ENCODE measurements at regions not wholly inside any gene's neighbourhood (a gene's known extent, or its start where the extent isn't known, plus 50 kb on each side); places are given as distances from the start of the nearest gene placed in this dataset.

DNA sequence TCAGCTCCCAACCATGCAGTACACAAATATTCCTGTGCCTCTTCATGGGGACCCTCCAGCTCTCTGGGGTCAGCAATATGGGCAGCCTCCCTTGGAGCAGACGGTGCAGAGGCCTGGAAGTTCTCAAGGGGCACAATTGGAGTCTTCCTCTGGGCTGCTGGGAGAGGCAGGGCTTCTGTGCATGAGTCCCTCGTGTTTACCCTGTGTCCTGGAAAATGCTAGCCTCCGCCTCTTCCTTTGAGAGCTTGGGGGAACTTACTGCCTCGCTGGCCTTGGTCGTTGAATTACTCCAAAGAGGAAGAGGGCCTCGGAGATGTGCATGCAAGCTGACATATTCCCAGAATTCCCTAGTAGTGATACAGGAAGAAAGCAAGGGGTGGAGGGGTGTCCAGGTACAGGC lies 284.4 kb upstream of the IGF1R start:
- no peaks in the 10 kb centered on the region for H3K36me3 Mint-ChIP-seq (ENCODE audit: insufficient read depth)
- DNase-seq (no peak), ATAC-seq (replicated peaks) (no peak)
- peaks cover 0 to 3% of the 10 kb centered on the region in 2 donors for H3K9me3 Mint-ChIP-seq
- no peak overlapping the region for H3K4me3 Mint-ChIP-seq
- no peaks in the 10 kb centered on the region for H3K27me3 Mint-ChIP-seq
- H3K27ac Mint-ChIP-seq, result no peak overlapping the region
- H3K4me1 Mint-ChIP-seq (ENCODE audit: low read depth in 2 of 2), result no peaks in the 10 kb centered on the region

DNA sequence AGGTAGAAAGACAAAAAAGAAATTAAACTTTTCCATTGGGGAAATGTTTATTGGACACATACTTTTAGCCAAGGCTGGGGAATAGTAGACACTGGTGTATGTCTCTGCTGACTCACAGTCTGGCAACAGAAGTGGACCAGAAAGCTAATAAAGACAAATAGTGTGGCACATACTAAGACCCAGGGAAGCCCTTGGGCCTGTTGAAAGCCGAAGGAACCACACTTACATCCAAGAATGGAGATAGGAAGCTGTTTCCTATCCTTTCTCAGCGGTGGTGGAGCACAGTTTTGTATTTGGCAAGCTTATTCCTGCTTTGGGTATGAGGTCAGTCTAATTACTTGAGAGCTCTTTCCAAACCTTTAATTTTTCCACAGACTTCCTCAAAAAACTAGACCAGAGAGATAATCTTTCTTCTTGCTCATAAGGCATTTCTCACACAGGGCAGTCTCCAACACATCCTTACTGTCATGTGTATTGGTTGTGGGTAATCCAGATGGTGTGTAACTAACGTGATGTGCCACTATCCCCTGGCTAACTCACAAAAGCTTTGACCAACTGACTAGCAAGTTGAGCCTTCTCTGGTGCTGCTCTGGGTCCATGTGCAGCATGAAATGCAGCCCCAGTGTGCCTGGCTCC lies 279.1 kb upstream of the IGF1R start:
- no peak for ATAC-seq (replicated peaks)
- Mint-ChIP-seq H3K27me3 (peaks cover 0 to 10% of the 10 kb centered on the region in 2 donors), H3K4me1 (ENCODE audit: low read depth in 2 of 2) (no peaks in the 10 kb centered on the region), H3K9me3 (peaks cover 0 to 6% of the 10 kb centered on the region in 2 donors), H3K27ac (no peak overlapping the region), H3K4me3 (no peak overlapping the region), H3K36me3 (ENCODE audit: insufficient read depth) (no peaks in the 10 kb centered on the region)
- no peak for DNase-seq

DNA sequence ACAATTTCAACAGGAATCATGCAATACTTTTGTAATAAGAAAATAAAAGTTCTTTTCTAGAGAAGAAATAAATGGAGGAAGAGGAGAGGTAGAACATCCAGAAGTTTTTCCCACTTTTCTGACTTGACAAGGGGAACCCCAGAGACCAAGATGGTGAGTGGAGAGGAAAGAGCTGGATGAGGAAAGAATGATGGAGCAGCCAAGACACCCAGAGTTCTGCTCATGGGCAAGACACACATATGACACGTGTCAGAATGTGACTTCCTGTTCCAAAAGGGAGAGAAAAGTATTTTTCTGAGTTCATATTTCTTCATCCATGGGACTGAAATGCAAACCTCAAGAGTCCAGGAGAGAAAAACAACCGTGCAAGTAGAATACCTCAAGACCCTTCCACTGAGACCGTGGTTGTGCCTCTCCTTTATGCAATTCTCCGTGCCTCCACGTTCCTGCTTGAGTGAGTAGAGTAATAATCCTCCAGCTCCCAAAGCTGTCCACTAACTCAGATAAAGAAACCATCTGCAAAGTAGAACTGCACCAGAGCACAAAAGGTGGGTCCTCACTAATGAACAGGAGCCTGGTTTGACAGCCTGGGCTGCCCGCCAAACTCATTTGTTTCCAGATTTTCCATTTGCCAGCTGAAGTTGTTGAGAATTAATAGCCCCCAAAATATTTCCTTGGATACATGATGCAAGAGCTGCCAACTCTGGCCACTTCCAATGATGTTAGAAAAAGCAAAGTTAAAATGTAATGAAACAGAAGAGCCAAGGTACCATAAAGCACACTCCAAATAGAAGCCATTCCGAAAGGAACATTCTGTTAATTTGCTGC lies 272.6 kb upstream of the IGF1R start:
- H3K27me3 Mint-ChIP-seq, result peaks cover 0 to 10% of the 10 kb centered on the region in 2 donors
- peaks cover 6 to 8% of the 10 kb centered on the region in 2 donors for H3K9me3 Mint-ChIP-seq
- H3K4me1 Mint-ChIP-seq (ENCODE audit: low read depth in 2 of 2), result no peaks in the 10 kb centered on the region
- no peak overlapping the region for H3K4me3 Mint-ChIP-seq
- DNase-seq (no peak), ATAC-seq (replicated peaks) (no peak)
- no peak overlapping the region for H3K27ac Mint-ChIP-seq
- no peaks in the 10 kb centered on the region for H3K36me3 Mint-ChIP-seq (ENCODE audit: insufficient read depth)

DNA sequence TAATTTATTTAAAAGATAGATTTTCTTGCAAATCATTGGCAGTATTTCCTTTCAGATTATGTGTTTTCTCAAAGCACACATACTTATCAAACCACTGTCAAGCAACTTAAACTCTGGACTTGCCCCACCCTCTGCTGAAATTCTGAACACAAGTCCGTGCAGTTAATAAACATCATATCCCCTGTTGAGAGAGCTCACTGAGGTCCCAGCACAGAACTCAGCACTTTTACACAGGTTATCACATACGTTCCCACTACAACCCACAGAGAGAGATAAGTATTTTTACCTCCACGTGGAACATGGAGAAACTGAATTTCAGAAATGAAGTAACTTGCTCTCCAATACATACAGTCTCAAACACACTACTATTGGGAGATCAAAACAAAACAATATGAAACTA lies 267.6 kb upstream of the IGF1R start:
- Mint-ChIP-seq H3K4me1 (ENCODE audit: low read depth in 2 of 2) (no peaks in the 10 kb centered on the region), H3K36me3 (ENCODE audit: insufficient read depth) (no peaks in the 10 kb centered on the region), H3K9me3 (peaks cover 5 to 8% of the 10 kb centered on the region in 2 donors), H3K4me3 (no peak overlapping the region), H3K27ac (no peak overlapping the region), H3K27me3 (peaks cover 0 to 18% of the 10 kb centered on the region in 2 donors)
- ATAC-seq (replicated peaks) (no peak), DNase-seq (no peak)

DNA sequence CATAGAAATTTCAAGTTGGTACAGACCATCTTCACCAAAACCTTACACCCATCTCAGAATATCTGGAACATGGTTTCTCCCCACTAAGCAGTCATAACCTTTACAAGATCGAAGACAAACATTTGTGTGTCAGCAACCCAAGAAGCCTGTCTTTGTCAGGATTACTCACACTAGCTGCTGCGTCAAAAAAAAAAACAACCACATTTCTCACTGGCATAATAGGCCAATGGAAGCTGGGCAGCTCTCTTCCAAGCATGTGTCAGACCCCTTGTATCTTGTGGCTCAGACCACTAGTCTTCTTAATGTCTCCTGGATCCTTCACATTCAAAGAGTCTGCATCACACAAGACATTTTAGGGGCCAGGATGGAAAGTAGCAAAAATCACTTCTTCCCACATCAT lies 266.9 kb upstream of the IGF1R start:
- no peak overlapping the region for H3K27ac Mint-ChIP-seq
- H3K9me3 Mint-ChIP-seq, result peaks cover 2 to 8% of the 10 kb centered on the region in 2 donors
- ATAC-seq (replicated peaks) (no peak), DNase-seq (no peak)
- H3K27me3 Mint-ChIP-seq, result peaks cover 0 to 23% of the 10 kb centered on the region in 2 donors
- H3K4me1 Mint-ChIP-seq (ENCODE audit: low read depth in 2 of 2), result no peaks in the 10 kb centered on the region
- H3K4me3 Mint-ChIP-seq, result no peak overlapping the region
- no peaks in the 10 kb centered on the region for H3K36me3 Mint-ChIP-seq (ENCODE audit: insufficient read depth)

DNA sequence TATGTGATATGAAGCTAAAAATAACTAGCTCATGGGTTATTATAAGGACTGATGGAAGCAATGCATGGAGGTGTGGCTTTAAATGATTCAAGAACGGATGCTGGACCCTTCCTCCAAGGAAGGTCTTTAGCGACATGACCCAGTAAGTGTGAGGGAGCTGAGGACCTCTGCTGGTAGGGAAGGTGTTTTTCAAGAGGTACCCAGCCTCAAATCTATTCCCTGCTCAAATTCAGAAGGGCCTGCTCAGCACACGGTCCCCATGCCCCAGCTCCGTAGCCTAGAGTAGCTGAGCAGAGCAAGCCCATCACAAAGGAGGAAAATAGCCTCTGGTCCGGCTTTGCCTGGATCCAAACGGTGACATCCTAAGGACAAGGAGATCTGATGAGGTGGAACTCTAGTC lies 266.2 kb upstream of the IGF1R start:
- H3K4me3 Mint-ChIP-seq, result no peak overlapping the region
- H3K4me1 Mint-ChIP-seq (ENCODE audit: low read depth in 2 of 2), result no peaks in the 10 kb centered on the region
- ATAC-seq (replicated peaks) (no peak), DNase-seq (no peak)
- H3K27ac Mint-ChIP-seq, result no peak overlapping the region
- peaks cover 0 to 27% of the 10 kb centered on the region in 2 donors for H3K27me3 Mint-ChIP-seq
- peaks cover 2 to 8% of the 10 kb centered on the region in 2 donors for H3K9me3 Mint-ChIP-seq
- H3K36me3 Mint-ChIP-seq (ENCODE audit: insufficient read depth), result no peaks in the 10 kb centered on the region

DNA sequence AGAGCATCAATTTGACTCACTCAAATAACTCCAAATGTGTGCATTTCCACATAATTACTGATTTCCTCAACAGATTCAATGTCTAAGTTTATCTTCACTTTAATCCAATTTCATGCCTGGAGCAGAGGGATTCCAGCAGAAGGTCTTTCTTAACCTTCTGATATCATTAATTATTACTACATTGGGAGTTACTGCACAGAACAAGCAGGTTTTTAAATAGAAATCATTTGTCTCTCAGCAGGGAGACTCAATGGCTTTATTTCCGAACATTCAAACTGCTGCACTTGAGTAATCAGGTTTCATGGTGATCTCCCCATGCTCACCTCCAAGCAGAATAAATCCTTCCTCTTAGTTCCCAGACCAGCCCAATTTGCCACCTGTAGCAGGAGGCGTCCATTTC lies 264.8 kb upstream of the IGF1R start:
- no peak overlapping the region for H3K4me3 Mint-ChIP-seq
- H3K27ac Mint-ChIP-seq, result no peak overlapping the region
- ATAC-seq (replicated peaks) (no peak), DNase-seq (no peak)
- H3K4me1 Mint-ChIP-seq (ENCODE audit: low read depth in 2 of 2), result no peaks in the 10 kb centered on the region
- H3K27me3 Mint-ChIP-seq, result peaks cover 0 to 27% of the 10 kb centered on the region in 2 donors
- H3K9me3 Mint-ChIP-seq, result peaks cover 2 to 8% of the 10 kb centered on the region in 2 donors
- no peaks in the 10 kb centered on the region for H3K36me3 Mint-ChIP-seq (ENCODE audit: insufficient read depth)

DNA sequence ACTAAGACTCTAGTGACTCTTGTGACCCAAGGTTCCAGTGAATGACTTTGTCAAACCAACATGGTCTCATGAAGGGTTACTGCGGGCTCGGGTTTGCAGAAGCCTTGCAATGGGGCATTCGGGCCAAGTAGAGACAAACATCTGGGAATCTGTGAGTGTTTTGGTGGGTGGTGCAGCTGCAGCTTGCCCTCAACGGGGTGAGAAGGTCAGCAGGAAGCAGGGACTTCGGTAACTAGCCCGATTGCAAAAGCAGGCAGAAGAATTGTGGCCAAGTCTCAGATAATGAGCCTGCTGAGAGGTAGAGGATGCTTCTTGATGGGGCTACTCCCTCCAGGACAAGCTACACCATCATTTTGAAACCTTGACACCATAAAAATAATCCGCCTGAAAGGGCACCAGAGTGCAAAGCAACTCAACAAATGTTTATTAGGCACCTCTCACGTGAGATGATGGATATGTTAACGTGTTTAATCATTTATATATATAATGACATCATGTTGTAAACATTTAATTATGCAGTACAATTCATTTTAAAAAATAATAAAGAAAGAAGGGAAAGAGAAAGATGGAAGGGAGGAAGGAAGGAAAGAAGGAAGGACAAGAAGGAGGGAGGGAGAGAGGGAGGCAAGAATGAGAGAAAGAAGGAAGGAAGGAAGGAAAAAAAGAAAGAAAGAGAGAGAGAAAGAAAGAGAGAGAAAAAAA lies 263.9 kb upstream of the IGF1R start:
- peaks cover 0 to 36% of the 10 kb centered on the region in 2 donors for H3K27me3 Mint-ChIP-seq
- DNase-seq (no peak), ATAC-seq (replicated peaks) (no peak)
- H3K4me3 Mint-ChIP-seq, result no peak overlapping the region
- peaks cover 0 to 2% of the 10 kb centered on the region in 2 donors for H3K9me3 Mint-ChIP-seq
- no peaks in the 10 kb centered on the region for H3K36me3 Mint-ChIP-seq (ENCODE audit: insufficient read depth)
- no peak overlapping the region for H3K27ac Mint-ChIP-seq
- H3K4me1 Mint-ChIP-seq (ENCODE audit: low read depth in 2 of 2), result no peaks in the 10 kb centered on the region

DNA sequence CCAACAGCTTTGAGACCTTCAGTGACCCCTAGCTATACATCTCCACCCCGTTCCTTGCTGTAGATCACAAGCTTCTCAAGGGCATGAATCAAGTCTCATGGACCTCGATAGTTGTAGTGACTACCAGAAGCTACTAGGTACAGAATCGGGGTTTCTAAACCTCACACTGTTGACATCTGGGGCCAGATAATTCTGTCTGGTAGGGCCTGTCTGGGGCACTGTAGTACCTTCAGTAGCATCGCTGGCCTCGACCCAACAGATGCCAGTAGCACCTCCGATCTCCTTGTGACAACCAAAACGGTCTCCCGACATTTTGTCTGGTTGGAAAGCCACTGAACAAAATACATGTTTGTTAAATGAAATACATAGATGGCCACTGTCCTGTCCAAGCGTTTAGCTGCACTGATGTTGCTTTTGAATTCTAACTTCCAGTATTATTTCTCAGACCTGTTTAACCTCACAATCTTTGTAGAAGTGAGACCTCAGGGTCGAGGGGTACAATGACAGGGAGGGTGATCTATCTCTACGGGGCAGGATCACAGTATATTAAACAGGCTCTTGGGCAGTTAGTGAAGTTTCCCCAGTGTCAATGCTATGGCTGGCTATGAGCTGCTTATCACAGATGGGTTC lies 262.5 kb upstream of the IGF1R start:
- Mint-ChIP-seq H3K27ac (no peak overlapping the region), H3K9me3 (peaks cover 0 to 2% of the 10 kb centered on the region in 2 donors), H3K4me3 (no peak overlapping the region), H3K36me3 (ENCODE audit: insufficient read depth) (no peaks in the 10 kb centered on the region), H3K4me1 (ENCODE audit: low read depth in 2 of 2) (no peaks in the 10 kb centered on the region), H3K27me3 (peaks cover 0 to 45% of the 10 kb centered on the region in 2 donors)
- ATAC-seq (replicated peaks), result no peak
- DNase-seq, result no peak

DNA sequence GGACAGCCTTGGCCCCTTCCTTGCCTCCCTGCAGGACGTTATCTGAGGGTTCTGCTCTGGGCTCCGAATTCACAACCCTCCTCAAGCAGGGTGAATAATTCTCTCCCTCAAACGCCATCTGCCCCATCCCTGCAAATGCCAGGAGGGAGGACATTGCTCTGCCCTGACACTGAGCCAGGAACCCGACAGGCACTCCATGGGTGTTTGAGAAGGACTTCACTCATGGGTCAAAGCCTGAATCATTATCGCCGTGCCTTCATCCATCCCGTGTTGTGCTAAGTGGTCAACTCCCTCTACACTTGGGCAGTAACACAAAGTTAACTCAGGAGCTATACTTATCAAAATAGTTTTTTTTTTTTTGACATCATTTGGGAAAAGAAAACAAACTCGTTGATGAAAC lies 261.8 kb upstream of the IGF1R start:
- Mint-ChIP-seq H3K36me3 (ENCODE audit: insufficient read depth) (no peaks in the 10 kb centered on the region), H3K27me3 (peaks cover 0 to 41% of the 10 kb centered on the region in 2 donors), H3K27ac (no peak overlapping the region), H3K4me1 (ENCODE audit: low read depth in 2 of 2) (no peaks in the 10 kb centered on the region), H3K4me3 (no peak overlapping the region), H3K9me3 (peaks cover 0 to 2% of the 10 kb centered on the region in 2 donors)
- DNase-seq, result no peak
- no peak for ATAC-seq (replicated peaks)

DNA sequence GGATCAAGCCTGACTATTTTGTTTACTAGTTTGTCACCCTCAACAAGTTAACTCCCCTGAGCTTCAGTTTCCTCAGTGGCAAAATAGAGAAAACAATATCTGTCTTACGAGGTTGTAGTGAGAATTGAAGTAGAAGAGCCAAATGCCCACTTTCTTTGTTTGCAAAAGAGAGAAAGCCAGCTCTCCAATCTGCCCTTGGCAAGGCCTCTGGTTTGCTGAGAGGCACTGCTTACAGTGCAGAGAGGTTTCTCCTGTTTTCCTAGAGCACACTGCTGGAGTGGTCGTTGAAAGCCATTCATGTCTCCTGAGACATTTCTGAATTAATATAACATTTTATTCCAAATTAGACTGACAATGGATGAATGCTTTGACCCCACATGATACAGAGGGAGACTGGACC lies 260.5 kb upstream of the IGF1R start:
- Mint-ChIP-seq H3K4me1 (ENCODE audit: low read depth in 2 of 2) (no peaks in the 10 kb centered on the region), H3K4me3 (no peak overlapping the region), H3K9me3 (no peaks in the 10 kb centered on the region), H3K27me3 (peaks cover 0 to 35% of the 10 kb centered on the region in 2 donors), H3K36me3 (ENCODE audit: insufficient read depth) (no peaks in the 10 kb centered on the region), H3K27ac (no peak overlapping the region)
- no peak for DNase-seq
- ATAC-seq (replicated peaks), result no peak

DNA sequence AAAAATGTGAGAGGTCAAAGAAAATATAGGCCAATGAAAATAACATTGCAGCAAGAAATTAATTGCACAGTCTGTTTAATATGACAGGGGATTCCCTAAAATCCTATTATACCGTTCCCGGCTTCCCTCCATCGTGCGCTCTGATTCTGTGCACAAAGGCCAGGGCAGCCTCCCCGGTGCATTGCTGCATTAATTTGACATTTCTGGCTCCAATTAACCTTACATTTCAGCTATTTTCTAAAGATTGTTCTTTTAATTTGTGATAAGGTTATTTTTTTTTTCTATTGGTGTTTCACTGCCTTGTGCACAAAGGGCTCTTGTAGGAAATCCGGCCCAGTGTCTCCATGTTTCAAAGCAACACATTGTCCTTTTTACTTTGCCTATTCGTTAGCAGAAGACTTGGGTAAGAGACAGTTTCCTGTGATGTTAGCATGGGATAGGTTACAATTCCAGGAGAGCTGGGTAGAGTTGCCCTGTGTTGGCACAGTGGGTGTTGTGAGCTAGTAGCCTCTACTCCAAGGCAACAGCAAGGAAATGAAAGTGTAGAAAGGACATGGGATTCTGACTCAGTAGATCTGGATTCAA lies 257.3 kb upstream of the IGF1R start:
- no peak overlapping the region for H3K4me3 Mint-ChIP-seq
- no peaks in the 10 kb centered on the region for H3K4me1 Mint-ChIP-seq (ENCODE audit: low read depth in 2 of 2)
- DNase-seq (no peak), ATAC-seq (replicated peaks) (no peak)
- H3K27ac Mint-ChIP-seq, result no peak overlapping the region
- H3K27me3 Mint-ChIP-seq, result peaks cover 0 to 26% of the 10 kb centered on the region in 2 donors
- no peaks in the 10 kb centered on the region for H3K9me3 Mint-ChIP-seq
- no peaks in the 10 kb centered on the region for H3K36me3 Mint-ChIP-seq (ENCODE audit: insufficient read depth)

DNA sequence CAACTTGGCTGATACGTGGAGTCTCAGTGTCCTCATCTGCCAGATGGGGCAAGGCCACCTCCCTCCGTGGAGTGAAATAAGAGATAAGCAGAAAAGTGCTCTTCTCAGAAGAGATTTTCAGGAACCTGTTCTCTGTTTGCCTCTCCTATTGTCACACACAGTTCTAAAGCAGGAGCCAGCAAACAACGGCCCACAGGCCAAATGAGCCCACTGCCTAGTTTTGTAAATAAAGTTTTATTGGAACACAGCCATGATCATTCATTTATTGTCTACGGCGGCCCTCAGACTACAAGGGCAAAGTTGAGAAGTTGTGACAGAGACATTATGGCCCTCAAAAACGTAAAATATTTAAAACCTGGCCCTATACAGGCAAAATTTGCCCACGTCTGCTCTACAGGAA lies 256.8 kb upstream of the IGF1R start:
- no peaks in the 10 kb centered on the region for H3K4me1 Mint-ChIP-seq (ENCODE audit: low read depth in 2 of 2)
- H3K9me3 Mint-ChIP-seq, result no peaks in the 10 kb centered on the region
- ATAC-seq (replicated peaks) (no peak), DNase-seq (no peak)
- H3K4me3 Mint-ChIP-seq, result no peak overlapping the region
- peaks cover 0 to 21% of the 10 kb centered on the region in 2 donors for H3K27me3 Mint-ChIP-seq
- H3K27ac Mint-ChIP-seq, result no peak overlapping the region
- no peaks in the 10 kb centered on the region for H3K36me3 Mint-ChIP-seq (ENCODE audit: insufficient read depth)
